Keratinocyte (primary cell): ENCODE measurements at regions not wholly inside any gene's neighbourhood (a gene's known extent, or its start where the extent isn't known, plus 50 kb on each side); places are given as distances from the start of the nearest gene placed in this dataset.

ENCODE experiments used
- EZH2 ChIP-seq: IDR thresholded peaks from one replicate; pipeline ENCODE4 v1.6.1; 2012; ENCODE audit warnings: inconsistent platforms, mild to moderate bottlenecking, low read length, moderate library complexity
- TF ChIP-seq, protein P1 (sequence below), 3 experiments: IDR thresholded peaks in 1 of 3; conservative IDR thresholded peaks in 1 of 3; optimal IDR thresholded peaks in 1 of 3; 2 replicates in 2 of 3; 3 replicates in 1 of 3; pipeline versions ENCODE3 to v1.5.1; 2011; ENCODE audit warnings: low read length in 3 of 3, mild to moderate bottlenecking in 3 of 3, moderate library complexity in 2 of 3, control low read depth in 1 of 3, inconsistent platforms in 1 of 3; ENCODE audit not compliant: insufficient read depth in 2 of 3; ENCODE audit errors: extremely low read depth in 1 of 3

DNA sequence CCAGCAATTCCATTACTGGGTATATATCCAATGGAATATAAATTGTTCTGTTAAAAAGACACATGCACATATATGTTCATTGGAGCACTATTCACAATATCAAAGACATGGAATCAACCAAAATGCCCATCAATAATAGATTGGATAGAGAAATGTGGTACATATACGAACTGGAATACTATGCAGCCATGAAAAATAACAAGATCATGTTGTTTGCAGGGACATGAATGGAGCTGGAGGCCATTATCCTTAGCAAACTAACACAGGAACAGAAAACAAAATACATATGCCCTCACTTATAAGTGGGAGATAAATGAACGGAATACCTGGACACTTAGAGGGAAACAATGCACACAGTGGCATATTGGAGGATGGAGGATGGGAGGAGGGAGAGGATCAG lies 355.8 kb downstream of the CCDC85A start:
- TF ChIP-seq, protein P1, sequence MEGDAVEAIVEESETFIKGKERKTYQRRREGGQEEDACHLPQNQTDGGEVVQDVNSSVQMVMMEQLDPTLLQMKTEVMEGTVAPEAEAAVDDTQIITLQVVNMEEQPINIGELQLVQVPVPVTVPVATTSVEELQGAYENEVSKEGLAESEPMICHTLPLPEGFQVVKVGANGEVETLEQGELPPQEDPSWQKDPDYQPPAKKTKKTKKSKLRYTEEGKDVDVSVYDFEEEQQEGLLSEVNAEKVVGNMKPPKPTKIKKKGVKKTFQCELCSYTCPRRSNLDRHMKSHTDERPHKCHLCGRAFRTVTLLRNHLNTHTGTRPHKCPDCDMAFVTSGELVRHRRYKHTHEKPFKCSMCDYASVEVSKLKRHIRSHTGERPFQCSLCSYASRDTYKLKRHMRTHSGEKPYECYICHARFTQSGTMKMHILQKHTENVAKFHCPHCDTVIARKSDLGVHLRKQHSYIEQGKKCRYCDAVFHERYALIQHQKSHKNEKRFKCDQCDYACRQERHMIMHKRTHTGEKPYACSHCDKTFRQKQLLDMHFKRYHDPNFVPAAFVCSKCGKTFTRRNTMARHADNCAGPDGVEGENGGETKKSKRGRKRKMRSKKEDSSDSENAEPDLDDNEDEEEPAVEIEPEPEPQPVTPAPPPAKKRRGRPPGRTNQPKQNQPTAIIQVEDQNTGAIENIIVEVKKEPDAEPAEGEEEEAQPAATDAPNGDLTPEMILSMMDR (optimal IDR thresholded peaks at IDR 0.05 in 1 of 3, IDR thresholded peaks at IDR 0.05 in 1 of 3, conservative IDR thresholded peaks at IDR 0.05 in 1 of 3; ENCODE audit: extremely low read depth in 1 of 3, insufficient read depth in 2 of 3, low read length in 3 of 3), result no peak
- no peak for TF ChIP-seq EZH2
